C4-2B (cell line): ENCODE measurements at regions not wholly inside any gene's neighbourhood (a gene's known extent, or its start where the extent isn't known, plus 50 kb on each side); places are given as distances from the start of the nearest gene placed in this dataset.

Experiments
- ZFX ChIP-seq: fragments of 450-650 bp; IDR thresholded peaks from 2 replicates; pipeline ENCODE4 v1.6.1; 2017
- TF ChIP-seq, protein P1 (sequence below): fragments of 450-650 bp; conservative IDR thresholded peaks from 2 replicates; pipeline ENCODE4 v1.5.1; 2017; ENCODE audit warnings: mild to moderate bottlenecking

DNA sequence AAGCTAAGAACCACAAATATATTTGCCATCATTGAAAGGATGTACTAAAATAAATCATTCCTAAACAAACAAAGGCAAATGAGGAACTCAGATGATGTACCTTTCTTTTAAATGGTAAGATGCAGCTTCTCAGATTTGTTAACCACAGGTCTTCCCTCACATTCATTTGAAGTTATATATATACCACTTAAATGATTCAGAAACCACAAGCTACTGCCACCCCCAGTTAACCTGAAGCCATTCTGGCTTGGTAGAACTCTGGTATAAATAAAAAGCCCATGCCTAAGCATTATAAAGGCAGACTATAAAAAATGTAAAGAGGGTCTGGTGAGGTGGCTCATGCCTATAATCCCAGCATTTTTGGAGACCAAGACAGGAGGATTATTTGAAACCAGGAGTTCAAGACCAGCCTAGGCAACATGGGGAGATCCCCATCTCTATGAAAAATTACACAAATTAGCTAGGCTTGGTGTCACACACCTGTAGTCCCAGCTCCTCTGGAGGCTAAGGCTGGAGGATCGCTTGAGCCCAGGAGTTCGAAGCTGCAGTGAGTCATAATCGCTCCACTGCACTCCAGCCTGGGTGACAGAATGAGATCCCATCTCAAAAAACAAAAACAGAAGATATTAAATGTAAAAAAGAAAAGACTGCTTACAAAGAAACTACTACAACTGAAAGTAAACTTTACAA, 1185.3 kb downstream of the JRKL start:
- TF ChIP-seq, protein P1, sequence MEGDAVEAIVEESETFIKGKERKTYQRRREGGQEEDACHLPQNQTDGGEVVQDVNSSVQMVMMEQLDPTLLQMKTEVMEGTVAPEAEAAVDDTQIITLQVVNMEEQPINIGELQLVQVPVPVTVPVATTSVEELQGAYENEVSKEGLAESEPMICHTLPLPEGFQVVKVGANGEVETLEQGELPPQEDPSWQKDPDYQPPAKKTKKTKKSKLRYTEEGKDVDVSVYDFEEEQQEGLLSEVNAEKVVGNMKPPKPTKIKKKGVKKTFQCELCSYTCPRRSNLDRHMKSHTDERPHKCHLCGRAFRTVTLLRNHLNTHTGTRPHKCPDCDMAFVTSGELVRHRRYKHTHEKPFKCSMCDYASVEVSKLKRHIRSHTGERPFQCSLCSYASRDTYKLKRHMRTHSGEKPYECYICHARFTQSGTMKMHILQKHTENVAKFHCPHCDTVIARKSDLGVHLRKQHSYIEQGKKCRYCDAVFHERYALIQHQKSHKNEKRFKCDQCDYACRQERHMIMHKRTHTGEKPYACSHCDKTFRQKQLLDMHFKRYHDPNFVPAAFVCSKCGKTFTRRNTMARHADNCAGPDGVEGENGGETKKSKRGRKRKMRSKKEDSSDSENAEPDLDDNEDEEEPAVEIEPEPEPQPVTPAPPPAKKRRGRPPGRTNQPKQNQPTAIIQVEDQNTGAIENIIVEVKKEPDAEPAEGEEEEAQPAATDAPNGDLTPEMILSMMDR: no peak
- TF ChIP-seq ZFX: no peak
